Lung microvascular endothelial cell (primary cell): ENCODE measurements at regions not wholly inside any gene's neighbourhood (a gene's known extent, or its start where the extent isn't known, plus 50 kb on each side); places are given as distances from the start of the nearest gene placed in this dataset.
"Not testable (repeated sequence)": the region's sequence is repeated elsewhere in the genome, so short reads cannot be mapped to it uniquely, and the experiment has no call there.

Experiments
- DNase-seq, 2 donors: peaks; one replicate each; pipeline versions ENCODE4 v3.0.0 to v3.0.0-alpha.2; 2010; ENCODE audit warnings: low read depth in 2 of 2

- DNase-seq: not testable (repeated sequence)
These were observed 351.2 kb downstream of the BCL2L11 start for GRCh38 chr2:111471791-111472530.

- peak in 1 of 2 donors; percentile 35 for DNase-seq
These were observed 352.2 kb downstream of the BCL2L11 start for GRCh38 chr2:111472844-111473403.

GRCh38 chr2:111473522-111473921, 352.8 kb downstream of the BCL2L11 start:
- DNase-seq: not testable (repeated sequence)

GRCh38 chr2:111474198-111474705, 353.5 kb downstream of the BCL2L11 start:
- DNase-seq: not testable (repeated sequence)

- DNase-seq: not testable (repeated sequence)
These were observed 357.6 kb downstream of the BCL2L11 start for GRCh38 chr2:111478335-111478734.

GRCh38 chr2:111478871-111479318, 358.2 kb downstream of the BCL2L11 start:
- not testable (repeated sequence) for DNase-seq

- not testable (repeated sequence) for DNase-seq
These were observed 359.4 kb downstream of the BCL2L11 start for GRCh38 chr2:111480016-111480625.

- peak in 1 of 2 donors; percentile 24 for DNase-seq
These were observed 359.9 kb downstream of the BCL2L11 start for GRCh38 chr2:111480633-111481032.

GRCh38 chr2:111481219-111481618, 360.5 kb downstream of the BCL2L11 start:
- not testable (repeated sequence) for DNase-seq

- not testable (repeated sequence) for DNase-seq
These were observed 362.4 kb downstream of the BCL2L11 start for GRCh38 chr2:111482987-111483679.

GRCh38 chr2:111484097-111484496, 363.4 kb downstream of the BCL2L11 start:
- not testable (repeated sequence) for DNase-seq

GRCh38 chr2:111485895-111486294, 365.2 kb downstream of the BCL2L11 start:
- not testable (repeated sequence) for DNase-seq

GRCh38 chr2:111488451-111488850, 367.7 kb downstream of the BCL2L11 start:
- not testable (repeated sequence) for DNase-seq

- DNase-seq: not testable (repeated sequence)
These were observed 368.7 kb downstream of the BCL2L11 start for GRCh38 chr2:111489460-111489859.

GRCh38 chr2:111491181-111491580, 370.5 kb downstream of the BCL2L11 start:
- DNase-seq: not testable (repeated sequence)

GRCh38 chr2:111491614-111492013, 370.9 kb downstream of the BCL2L11 start:
- DNase-seq: peak in 1 of 2 donors; percentile 24

GRCh38 chr2:111492995-111493719, 372.4 kb downstream of the BCL2L11 start:
- DNase-seq: not testable (repeated sequence)

GRCh38 chr2:111493720-111494078, 373.0 kb downstream of the BCL2L11 start:
- DNase-seq: not testable (repeated sequence)

- not testable (repeated sequence) for DNase-seq
These were observed 373.7 kb downstream of the BCL2L11 start for GRCh38 chr2:111494288-111494980.

GRCh38 chr2:111494981-111495315, 374.2 kb downstream of the BCL2L11 start:
- not testable (repeated sequence) for DNase-seq
